DND-41 (cell line): ENCODE measurements at regions not wholly inside any gene's neighbourhood (a gene's known extent, or its start where the extent isn't known, plus 50 kb on each side); places are given as distances from the start of the nearest gene placed in this dataset.

Source experiments
- ATAC-seq: fragments of 200-7000 bp; cut with Tn5 transposase; 3 replicates; pipeline ENCODE4 v1.9.1; 2021; ENCODE audit warnings: low read depth; ENCODE audit not compliant: insufficient read depth
- DNase-seq: peaks from one replicate; pipeline ENCODE4 v3.0.0-alpha.2; 2020
- H2AFZ ChIP-seq: 2 replicates; pipeline ENCODE4 v1.6.0; 2012; ENCODE audit warnings: low read depth, low read length
- H3K27ac ChIP-seq: 2 replicates; pipeline ENCODE4 v1.5.1; 2012; ENCODE audit warnings: low read length, inconsistent platforms
- H3K27me3 ChIP-seq: fragments of 200-600 bp; sonication (generic); 2 replicates; pipeline ENCODE4 v1.6.0; 2012; ENCODE audit warnings: low read length, mild to moderate bottlenecking, inconsistent platforms; ENCODE audit not compliant: insufficient read depth, poor library complexity
- H3K36me3 ChIP-seq: 2 replicates; pipeline ENCODE4 v1.5.1; 2012; ENCODE audit warnings: low read length, inconsistent platforms; ENCODE audit not compliant: insufficient read depth
- H3K4me1 ChIP-seq: 2 replicates; pipeline ENCODE4 v1.5.1; 2012; ENCODE audit warnings: mild to moderate bottlenecking, low read length; ENCODE audit not compliant: insufficient read depth
- H3K4me2 ChIP-seq: 2 replicates; pipeline ENCODE4 v1.6.0; 2012; ENCODE audit warnings: mild to moderate bottlenecking, moderate library complexity, low read length, inconsistent platforms; ENCODE audit not compliant: insufficient read depth
- H3K4me3 ChIP-seq, 2 experiments: fragments of 200-600 bp in 1 of 2; shearing (Covaris generic) in 1 of 2; 2 replicates each; pipeline ENCODE4 v1.5.1; 2012 to 2016; ENCODE audit warnings: inconsistent platforms in 2 of 2, low read length in 2 of 2, mild to moderate bottlenecking in 2 of 2, low read depth in 1 of 2, moderate library complexity in 1 of 2
- H3K79me2 ChIP-seq: 2 replicates; pipeline ENCODE4 v1.6.0; 2012; ENCODE audit warnings: low read length, inconsistent platforms; ENCODE audit not compliant: insufficient read depth
- H3K9ac ChIP-seq: 2 replicates; pipeline ENCODE4 v1.6.0; 2012; ENCODE audit warnings: low read depth, mild to moderate bottlenecking, inconsistent platforms, low read length, moderate library complexity
- H3K9me3 ChIP-seq: 2 replicates; pipeline ENCODE4 v1.5.1; 2012; ENCODE audit warnings: low read length, moderate library complexity, mild to moderate bottlenecking, inconsistent platforms; ENCODE audit not compliant: insufficient read depth, severe bottlenecking
- H4K20me1 ChIP-seq: 2 replicates; pipeline ENCODE4 v1.6.0; 2012; ENCODE audit warnings: low read length; ENCODE audit not compliant: insufficient read depth
- CTCF ChIP-seq: IDR thresholded peaks from 2 replicates; pipeline ENCODE4 v1.5.1; 2012; ENCODE audit warnings: borderline replicate concordance, low read length, moderate library complexity, mild to moderate bottlenecking; ENCODE audit not compliant: poor library complexity, severe bottlenecking; ENCODE audit errors: extremely low read depth
- EZH2 ChIP-seq: IDR thresholded peaks from 3 replicates; pipeline ENCODE4 v1.6.1; 2012; ENCODE audit warnings: borderline replicate concordance, low read depth, mild to moderate bottlenecking, moderate library complexity, low read length, inconsistent platforms; ENCODE audit not compliant: severe bottlenecking

GRCh38 chr10:94112321-94112720 lies 118.6 kb downstream of the PLCE1 start:
- ATAC-seq (no peak), DNase-seq (no peak)
- Histone ChIP-seq H3K27me3 (no peaks in the 10 kb centered on the region), H2AFZ (no peak overlapping the region), H3K27ac (no peak overlapping the region), H3K4me1 (no peaks in the 10 kb centered on the region), H3K4me3 (no peak overlapping the region), H3K79me2 (no peaks in the 10 kb centered on the region), H3K9ac (no peak overlapping the region), H3K4me2 (no peak overlapping the region), H3K9me3 (no peaks in the 10 kb centered on the region), H4K20me1 (no peaks in the 10 kb centered on the region), H3K36me3 (no peaks in the 10 kb centered on the region)
- no peak for TF ChIP-seq EZH2
- no peak for TF ChIP-seq CTCF

GRCh38 chr10:94115725-94116124 lies 122.0 kb downstream of the PLCE1 start:
- TF ChIP-seq EZH2: no peak
- TF ChIP-seq CTCF: no peak
- Histone ChIP-seq H3K4me2 (no peak overlapping the region), H2AFZ (no peak overlapping the region), H3K36me3 (no peaks in the 10 kb centered on the region), H3K27me3 (no peaks in the 10 kb centered on the region), H4K20me1 (no peaks in the 10 kb centered on the region), H3K9ac (no peak overlapping the region), H3K9me3 (no peaks in the 10 kb centered on the region), H3K27ac (no peak overlapping the region), H3K79me2 (no peaks in the 10 kb centered on the region), H3K4me3 (no peak overlapping the region), H3K4me1 (no peaks in the 10 kb centered on the region)
- no peak for ATAC-seq
- no peak for DNase-seq

GRCh38 chr10:94116848-94117247 lies 123.1 kb downstream of the PLCE1 start:
- Histone ChIP-seq H3K36me3 (no peaks in the 10 kb centered on the region), H3K4me1 (no peaks in the 10 kb centered on the region), H3K79me2 (no peaks in the 10 kb centered on the region), H3K9me3 (no peaks in the 10 kb centered on the region), H3K4me2 (no peak overlapping the region), H2AFZ (no peak overlapping the region), H4K20me1 (no peaks in the 10 kb centered on the region), H3K9ac (no peak overlapping the region), H3K27me3 (no peaks in the 10 kb centered on the region), H3K4me3 (no peak overlapping the region), H3K27ac (no peak overlapping the region)
- DNase-seq (no peak), ATAC-seq (no peak)
- TF ChIP-seq CTCF (no peak), EZH2 (no peak)

GRCh38 chr10:94122211-94122610 lies 128.5 kb downstream of the PLCE1 start:
- DNase-seq (no peak), ATAC-seq (no peak)
- no peaks in the 10 kb centered on the region for H3K4me1 ChIP-seq
- no peak overlapping the region for H2AFZ ChIP-seq
- H3K36me3 ChIP-seq: no peaks in the 10 kb centered on the region
- no peaks in the 10 kb centered on the region for H3K9me3 ChIP-seq
- H3K4me3 ChIP-seq: no peak overlapping the region
- H4K20me1 ChIP-seq: no peaks in the 10 kb centered on the region
- no peak overlapping the region for H3K9ac ChIP-seq
- H3K27me3 ChIP-seq: no peaks in the 10 kb centered on the region
- no peak overlapping the region for H3K27ac ChIP-seq
- no peak overlapping the region for H3K4me2 ChIP-seq
- no peak for TF ChIP-seq EZH2
- TF ChIP-seq CTCF: no peak
- H3K79me2 ChIP-seq: no peaks in the 10 kb centered on the region
